HG03354 (cell line): ENCODE measurements at regions not wholly inside any gene's neighbourhood (a gene's known extent, or its start where the extent isn't known, plus 50 kb on each side); places are given as distances from the start of the nearest gene placed in this dataset.
"Not testable (repeated sequence)": the region's sequence is repeated elsewhere in the genome, so short reads cannot be mapped to it uniquely, and the experiment has no call there.

Experiments
- ATAC-seq: cut with Tn5 transposase; IDR thresholded peaks from one replicate; pipeline ENCODE4 v1.9.1; 2021; ENCODE audit warnings: mild to moderate bottlenecking; ENCODE audit not compliant: unreplicated experiment, poor library complexity, severe bottlenecking

DNA sequence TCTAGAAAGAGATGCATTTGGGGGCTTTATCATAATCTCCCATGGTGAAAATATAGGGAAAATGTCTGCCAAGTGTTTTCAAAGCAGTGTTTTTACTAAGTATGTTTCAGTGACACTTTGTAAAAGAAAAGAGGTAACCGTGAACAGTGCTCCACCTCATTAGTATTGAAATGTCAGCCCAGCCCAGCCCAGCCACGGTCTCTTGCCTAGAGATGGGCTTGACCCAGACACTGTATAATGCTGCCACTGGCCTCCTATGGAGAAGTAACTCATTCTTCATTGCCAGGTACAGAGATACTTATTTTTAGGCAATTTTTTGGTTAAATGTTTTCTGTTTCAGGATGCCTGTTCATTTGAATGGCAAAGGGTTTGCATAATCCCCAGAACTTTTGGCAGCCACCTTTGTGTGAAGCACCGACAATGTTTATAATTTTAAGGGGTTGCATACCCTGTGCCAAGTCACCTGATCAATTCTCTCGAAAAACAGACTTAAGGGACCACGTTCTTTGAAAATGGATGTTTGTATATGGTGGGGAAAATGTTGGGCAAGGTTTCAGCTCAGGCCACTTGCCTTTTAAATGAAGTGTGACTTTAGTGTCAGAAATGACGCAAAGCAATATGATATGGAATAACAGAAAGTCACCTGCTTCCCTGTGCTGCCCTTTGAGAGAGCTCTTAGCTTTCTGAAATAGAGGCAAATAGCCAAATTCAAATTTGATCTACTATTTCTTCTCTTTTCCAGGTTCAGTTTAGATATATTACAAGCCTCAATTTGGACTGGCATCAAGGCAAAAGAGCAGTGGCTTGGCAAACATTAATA is 314.5 kb upstream of the RGPD4 start:
- ATAC-seq, result no peak

DNA sequence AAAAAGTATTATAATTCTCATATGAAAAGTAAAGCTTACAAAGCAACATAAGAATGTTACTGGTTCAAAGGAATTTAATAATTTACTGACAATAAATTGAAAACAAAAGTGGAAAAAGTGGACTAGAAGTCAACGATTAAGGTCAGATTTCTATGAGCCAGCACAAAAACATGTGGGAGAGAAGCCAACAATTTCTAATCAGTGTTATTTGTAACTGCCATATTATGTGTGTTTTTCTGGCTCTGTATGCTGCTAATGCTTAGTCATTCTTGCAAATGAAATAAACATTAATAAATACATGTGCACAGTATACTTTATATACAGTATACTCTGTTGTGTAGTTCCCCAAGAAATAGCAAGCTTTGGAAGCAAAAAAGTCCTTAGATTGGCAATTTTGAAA is 301.3 kb upstream of the RGPD4 start:
- no peak for ATAC-seq

DNA sequence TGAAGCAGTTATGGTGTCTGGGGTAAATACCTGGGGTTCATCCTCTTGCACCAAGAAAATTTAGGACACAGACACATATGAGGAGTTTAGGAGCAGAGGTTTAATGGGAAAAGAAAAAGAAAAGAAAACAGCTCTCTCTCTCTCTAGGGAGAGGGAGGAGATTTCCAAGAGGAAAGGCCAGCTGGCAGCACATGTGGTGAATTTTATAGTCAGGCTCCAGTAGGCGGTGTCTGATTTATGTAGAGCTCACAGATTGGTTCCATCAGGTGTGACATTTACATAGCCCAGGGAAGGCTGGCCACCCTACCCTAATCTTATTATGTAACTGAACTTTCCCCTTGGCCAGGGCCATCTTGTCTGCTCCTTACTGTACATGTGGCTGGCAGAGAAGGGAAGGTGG is 297.5 kb upstream of the RGPD4 start:
- ATAC-seq, result no peak

DNA sequence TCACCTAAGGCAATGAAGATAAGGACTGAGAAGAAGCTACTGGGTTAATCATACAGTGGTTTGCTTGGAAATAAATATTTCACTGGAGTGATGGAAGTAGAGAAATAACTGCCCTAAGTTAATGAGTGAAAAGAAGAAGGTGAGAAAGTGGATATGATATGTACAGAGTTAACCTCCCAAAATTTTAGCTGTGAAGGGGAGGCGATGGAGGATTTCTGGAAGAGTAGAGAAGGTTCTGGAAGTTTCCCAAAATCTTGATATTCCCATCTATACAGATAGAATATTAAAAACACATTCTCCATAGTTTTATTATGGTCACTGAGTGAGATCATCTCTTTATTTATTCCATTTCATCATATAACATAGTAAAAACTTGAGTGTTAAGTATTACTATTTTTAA is 296.6 kb upstream of the RGPD4 start:
- ATAC-seq, result no peak

DNA sequence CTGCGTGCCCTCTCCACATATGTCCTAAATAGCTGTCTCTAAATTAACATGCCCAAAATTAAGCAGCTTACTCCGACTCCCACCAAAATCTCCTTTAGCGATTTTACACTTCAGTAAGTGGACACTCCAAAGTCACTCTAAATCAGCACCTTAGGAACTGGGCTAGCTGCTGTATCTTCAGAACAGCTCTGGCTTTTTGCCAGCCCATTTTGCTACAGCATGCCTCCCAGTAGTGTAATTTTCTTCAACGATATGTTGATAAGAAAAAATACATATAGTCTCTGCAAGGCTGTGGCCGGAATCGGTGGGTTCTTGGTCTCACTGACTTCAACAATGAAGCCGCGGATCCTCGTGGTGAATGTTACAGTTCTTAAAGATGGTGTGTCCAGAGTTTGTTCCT is 291.8 kb upstream of the RGPD4 start:
- no peak for ATAC-seq

DNA sequence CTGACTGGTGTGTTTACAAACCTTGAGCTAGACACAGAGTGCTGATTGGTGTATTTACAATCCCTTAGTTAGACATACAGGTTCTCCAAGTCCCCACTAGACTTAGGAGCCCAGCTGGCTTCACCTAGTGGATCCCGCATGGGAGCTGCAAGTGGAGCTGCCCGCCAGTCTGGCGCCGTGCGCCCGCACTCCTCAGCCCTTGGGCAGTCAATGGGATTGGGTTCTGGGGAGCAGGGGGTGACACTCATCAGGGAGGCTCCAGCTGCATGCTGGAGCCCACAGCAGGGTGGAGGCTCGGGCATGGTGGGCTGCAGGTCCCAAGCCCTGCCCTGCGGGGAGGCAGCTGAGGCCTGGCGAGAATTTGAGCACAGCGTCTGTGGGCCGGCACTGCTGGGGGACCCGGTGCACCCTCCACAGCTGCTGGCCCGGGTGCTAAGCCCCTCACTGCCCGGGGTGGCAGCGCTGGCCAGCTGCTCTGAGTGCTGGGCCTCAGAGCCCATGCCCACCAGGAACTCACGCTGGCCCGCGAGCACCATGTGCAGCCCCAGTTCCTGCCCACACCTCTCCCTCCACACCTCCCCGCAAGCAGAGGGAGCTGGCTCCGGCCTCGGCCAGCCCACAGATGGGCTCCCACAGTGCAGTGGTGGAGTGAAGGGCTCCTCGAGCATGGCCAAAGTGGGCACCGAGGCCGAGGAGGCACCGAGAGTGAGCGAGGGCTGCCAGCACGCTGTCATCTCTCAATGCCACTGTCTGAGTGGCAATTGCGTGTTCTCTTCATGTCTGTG is 290.6 kb upstream of the RGPD4 start:
- ATAC-seq, result not testable (repeated sequence)

DNA sequence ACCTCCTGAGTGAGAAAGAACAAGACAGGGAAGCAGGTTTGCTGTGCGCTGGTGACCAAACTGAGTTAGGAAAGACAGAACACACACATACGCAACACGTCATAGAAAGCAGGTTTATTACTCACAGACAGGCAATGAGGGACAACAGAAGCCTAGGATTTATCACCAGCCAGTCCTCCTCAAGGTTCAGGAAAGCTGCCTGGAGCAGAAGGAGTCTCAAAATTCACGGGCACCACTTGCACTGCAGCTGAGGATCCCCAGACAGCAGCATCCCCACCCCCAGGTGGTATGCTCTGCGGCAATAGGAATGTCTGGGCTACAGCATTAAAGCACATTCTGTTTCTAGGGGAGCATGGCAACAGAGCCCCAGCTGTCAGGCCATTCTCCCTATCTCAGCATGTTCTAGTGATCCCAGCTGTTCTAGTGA is 284.4 kb upstream of the RGPD4 start:
- no peak for ATAC-seq

DNA sequence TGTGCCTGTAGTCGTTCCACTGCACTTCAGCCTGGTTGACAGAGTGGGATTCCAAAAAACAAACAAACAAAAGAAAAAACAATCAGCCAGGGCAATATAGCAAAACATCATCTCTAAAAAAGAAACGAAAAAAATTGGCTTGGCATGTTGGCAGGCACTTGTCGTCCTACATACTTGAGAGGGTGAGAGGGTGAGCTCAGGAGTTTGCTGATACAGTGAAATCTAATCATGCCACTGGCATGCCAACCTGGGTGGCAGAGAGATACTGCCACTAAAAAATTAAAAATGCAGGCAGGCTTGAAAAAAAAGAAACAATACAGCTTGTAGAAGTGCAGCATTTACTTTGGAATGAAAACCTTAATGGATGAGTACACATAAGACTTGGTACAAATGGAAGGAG is 282.9 kb upstream of the RGPD4 start:
- ATAC-seq, result no peak

DNA sequence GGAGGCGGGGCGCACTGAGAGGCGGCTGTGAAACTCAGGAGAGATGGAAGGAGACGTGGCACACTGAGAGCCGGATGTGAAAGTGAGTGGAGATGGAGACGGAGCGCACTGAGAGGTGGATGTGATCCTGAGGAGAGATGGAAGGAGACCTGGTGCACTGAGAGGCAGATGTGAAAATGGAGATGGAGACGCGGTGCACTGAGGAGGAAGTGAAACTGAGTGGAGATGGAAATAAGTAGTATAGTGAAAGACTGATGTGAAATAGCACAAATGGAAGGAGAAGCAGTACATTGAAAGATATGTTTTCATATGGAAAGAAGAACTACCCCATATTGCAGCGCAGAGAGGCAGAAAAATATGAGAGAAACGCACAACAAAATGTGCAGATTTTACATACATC is 281.6 kb upstream of the RGPD4 start:
- ATAC-seq, result no peak

DNA sequence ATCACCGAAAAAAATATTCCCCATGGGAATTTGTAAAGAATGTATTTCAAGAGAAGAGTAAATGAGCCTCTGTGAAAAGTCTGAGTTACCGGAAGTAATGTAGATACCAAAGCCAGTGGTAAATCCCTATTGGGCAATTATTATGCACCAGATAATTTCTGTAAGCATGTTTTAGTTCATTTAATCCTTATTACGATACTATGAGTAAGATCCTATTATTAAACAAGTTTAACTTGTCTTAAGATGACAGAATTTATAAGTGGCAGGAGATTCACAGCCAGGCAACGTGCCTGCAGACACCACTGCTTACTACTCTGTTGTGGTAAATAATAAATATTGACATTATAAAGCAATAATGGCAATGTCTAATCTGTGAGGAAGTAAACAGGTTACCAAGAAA is 280.8 kb upstream of the RGPD4 start:
- no peak for ATAC-seq

DNA sequence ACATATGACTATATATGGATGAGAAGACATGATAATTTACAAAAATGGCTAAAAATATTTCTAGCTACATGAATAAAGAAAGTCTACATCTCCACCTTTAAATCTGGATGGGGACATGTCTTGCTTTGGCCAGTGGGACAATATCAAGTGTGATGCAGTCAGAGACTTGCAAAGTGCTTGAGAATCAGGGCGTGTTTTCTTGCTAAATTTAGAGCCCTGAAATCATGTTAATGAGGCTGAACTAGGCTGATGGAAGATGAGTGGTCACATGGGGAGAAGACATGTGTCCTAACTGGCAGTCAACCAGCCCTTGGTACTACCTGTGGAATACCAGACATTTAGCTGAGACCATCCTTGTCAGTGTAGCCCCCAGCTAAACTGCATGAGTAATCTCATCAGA is 278.5 kb upstream of the RGPD4 start:
- ATAC-seq, result no peak

DNA sequence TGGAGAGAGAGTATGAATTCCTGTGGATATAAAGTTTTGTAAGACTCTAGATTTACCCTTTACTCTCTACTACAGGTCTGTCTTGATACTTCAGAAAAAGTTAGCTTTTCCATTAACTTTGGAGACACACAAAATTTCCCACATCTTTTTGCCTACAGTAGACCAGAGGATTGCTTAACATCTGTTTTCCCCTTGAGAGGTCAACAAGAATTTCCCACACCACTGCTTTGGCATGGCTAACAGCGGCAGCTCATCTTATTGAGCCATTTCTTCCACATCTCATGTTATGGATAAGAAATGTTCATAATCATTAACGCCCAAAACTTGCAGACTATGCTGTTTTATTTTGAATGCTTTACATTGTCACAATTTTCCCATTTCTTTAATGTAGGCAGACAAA is 273.6 kb upstream of the RGPD4 start:
- ATAC-seq, result no peak

DNA sequence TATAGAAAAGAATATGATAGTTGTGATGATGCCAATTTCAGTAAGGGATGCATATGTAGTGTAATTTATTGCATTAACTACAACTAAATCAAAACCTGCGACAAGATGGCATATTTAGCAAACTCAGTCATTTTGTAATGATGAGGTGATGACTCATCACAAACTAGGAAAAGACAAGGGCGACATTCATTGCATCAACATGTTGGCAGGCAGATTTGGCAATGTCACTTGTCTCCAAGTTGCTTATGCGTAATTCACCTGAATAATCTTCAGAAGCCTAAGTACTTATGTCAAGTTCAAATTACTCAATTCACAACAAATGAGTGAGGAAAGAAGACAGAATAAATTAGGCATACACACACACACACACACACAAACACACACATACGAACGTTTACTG is 273.2 kb upstream of the RGPD4 start:
- ATAC-seq, result no peak

DNA sequence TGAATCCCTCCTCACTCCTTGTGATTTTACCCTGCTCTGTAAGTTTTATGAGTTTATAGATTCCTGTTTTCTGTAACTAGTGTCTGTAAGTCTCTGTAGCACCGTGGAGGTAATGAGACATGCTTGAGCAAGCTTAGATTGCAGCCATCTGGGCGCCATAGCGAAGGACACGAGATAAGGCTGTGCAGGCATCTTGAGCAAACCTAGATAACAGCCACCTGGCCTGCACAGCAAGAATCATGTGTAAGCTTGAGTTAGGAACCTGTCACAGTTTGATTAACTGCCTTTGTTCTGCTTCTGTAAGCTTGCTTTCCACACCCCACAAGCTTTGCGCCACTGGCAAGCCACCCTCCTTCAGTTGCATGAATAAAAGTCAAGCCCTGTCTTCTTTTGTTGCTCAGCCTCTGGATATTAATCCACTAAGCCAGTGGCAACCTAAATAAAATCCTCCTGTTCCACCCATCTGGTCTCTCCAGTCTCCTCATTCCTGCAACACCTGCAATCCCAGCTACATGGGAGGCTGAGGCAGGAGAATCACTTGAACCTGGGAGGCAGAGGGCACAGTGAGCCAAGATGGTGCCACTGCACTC is 270.6 kb upstream of the RGPD4 start:
- ATAC-seq, result no peak

DNA sequence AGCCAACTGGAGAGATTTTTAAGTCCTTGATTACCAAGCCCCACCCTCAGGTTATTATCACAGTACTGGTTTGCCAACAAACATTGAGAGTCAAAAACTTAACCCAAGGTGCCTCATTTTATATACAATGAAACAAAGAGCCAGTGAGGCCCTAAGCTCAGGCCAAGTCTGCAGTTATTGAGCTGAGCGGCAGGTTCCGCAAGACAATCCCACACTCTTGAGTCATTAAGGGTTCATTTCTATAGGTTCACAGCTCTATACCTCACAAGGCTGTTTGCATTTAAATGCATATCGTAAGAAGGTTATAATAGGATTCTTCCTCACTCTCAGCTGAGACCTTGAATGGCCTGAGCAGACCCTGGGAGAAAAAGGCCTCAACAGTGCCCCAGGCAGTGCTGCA is 268.4 kb upstream of the RGPD4 start:
- ATAC-seq, result no peak

DNA sequence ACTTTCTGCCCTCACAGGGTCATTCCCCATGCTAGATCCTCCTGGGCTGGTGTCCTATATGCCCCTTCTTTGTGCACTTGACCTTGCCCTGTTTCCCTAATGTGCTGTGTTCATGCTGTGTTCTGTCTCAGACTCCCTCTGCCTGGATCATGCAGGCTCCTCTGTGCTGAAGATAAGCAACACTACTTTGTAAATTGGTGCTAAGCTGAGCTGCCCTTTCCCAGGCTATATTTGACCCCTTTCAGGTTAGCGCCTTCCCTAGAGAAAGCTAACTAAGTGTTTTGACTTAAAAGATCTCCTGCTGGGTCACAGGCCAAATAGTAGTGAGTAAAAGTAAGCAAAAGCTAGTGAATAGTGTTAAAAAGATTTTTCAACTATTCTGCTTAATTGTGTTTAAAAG is 257.2 kb upstream of the RGPD4 start:
- ATAC-seq, result no peak

DNA sequence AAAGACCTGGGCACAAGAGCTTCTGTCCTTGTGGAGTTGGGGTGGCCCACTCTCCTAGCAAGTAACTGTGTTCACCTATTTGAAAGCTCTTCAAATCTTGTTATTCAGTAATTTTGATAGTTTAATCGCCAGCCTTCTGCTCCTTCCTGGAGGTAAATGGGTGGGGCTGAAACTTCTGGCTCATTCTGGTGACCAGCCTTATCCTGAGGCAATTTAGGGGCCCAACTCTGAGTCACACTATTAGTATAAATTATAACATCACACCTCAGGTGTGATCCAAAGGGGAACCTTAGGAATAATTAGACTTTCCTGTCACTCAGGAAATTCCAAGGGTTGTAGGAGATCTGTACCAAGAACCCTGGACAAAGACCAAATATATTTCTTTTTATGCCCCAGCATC is 255.8 kb upstream of the RGPD4 start:
- ATAC-seq, result no peak

DNA sequence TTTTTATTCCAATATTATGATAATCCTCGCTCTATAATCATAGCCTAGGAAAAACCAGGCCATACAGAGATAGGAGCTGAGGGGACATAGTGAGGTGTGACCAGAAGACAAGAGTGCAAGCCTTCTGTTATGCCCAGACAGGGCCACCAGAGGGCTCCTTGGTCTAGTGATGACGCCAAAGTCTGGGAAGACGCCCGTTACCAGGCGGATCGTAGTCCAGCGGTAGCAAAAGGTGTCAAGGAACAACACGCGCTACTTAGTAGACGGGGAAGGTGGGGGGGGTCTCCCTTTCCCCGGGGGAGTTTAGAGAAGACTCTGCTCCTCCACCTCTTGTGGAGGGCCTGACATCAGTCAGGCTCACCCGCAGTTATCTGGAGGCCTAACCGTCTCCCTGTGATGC is 253.8 kb upstream of the RGPD4 start:
- ATAC-seq, result not testable (repeated sequence)

DNA sequence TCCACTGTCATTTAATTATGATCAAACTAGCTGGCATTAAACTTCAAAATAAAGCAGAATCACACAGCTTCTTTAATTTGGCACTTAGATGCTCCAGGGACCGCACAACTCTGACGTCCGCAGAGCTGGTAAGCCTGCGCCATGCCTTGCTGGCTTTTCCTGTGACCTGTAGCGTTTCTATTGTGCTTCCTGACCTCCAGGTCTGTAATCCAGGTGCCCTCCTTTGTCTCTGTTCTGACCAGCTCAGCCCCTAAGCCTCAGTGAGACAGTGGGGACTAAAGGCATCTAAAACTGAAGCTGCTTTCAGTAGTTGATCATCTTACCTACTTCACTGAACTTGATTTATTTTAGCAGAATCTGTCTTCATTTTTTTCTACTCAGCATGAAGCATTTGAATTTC is 249.7 kb upstream of the RGPD4 start:
- no peak for ATAC-seq

DNA sequence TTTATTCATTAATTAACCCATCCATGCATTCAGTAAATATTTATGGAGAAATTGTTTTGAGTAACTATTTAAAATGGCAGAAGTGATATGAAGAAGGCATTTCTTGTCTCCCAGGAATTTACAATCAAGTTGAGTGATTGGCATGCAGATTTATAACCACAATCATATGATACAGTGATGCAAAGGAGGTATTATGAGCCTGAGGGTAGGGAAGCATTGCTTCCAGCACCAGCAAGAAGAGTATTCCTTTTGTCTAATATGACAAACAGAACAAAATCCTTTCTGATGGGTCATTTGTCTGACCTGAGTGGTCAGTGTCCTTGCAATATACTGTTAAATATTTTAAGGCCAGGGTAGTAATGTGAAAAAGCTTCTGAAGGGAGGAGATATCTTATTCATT is 244.2 kb upstream of the RGPD4 start:
- no peak for ATAC-seq

DNA sequence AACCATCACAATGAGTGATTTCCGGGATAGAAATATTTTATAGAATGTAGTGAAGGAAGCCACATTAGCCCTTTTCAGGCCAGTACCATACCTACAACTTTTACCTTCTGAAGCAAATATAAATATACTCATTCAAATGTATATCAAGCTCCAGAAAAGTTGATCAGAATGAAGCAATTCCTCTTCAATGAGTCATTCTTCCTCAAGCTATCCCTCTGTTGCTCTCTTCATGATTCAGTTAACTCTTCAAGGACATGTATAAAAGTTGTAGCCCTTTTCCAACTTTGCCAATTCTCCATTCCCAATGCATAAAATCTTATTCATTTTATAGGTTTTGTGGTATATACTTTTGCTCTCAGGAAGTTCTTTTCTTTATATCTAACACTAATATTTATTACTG is 242.1 kb upstream of the RGPD4 start:
- no peak for ATAC-seq
